Fibroblast of peridontal ligament (primary cell): ENCODE measurements at regions not wholly inside any gene's neighbourhood (a gene's known extent, or its start where the extent isn't known, plus 50 kb on each side); places are given as distances from the start of the nearest gene placed in this dataset.

Experiments used
- DNase-seq: peaks from one replicate; pipeline ENCODE4 v3.0.0-alpha.2; 2010; ENCODE audit errors: extremely low read depth

- no peak for DNase-seq
Observed at GRCh38 chr22:49548356-49549202, 279.1 kb downstream of the BRD1 start.

- DNase-seq, result no peak
Observed at GRCh38 chr22:49547751-49548239, 279.9 kb downstream of the BRD1 start.

GRCh38 chr22:49546811-49547585 lies 280.7 kb downstream of the BRD1 start:
- no peak for DNase-seq

GRCh38 chr22:49545606-49546005 lies 282.1 kb downstream of the BRD1 start:
- DNase-seq, result no peak

- no peak for DNase-seq
Observed at GRCh38 chr22:49544286-49544685, 283.4 kb downstream of the BRD1 start.

- no peak for DNase-seq
Observed at GRCh38 chr22:49543876-49544275, 283.8 kb downstream of the BRD1 start.

GRCh38 chr22:49541693-49542230 lies 285.9 kb downstream of the BRD1 start:
- no peak for DNase-seq

GRCh38 chr22:49540913-49541692 lies 286.6 kb downstream of the BRD1 start:
- DNase-seq, result no peak

- no peak for DNase-seq
Observed at GRCh38 chr22:49540084-49540912, 287.4 kb downstream of the BRD1 start.

GRCh38 chr22:49538006-49538405 lies 289.7 kb downstream of the BRD1 start:
- no peak for DNase-seq

GRCh38 chr22:49536571-49537131 lies 291.0 kb downstream of the BRD1 start:
- DNase-seq, result no peak

GRCh38 chr22:49535527-49536125 lies 292.0 kb downstream of the BRD1 start:
- no peak for DNase-seq

GRCh38 chr22:49535126-49535525 lies 292.5 kb downstream of the BRD1 start:
- DNase-seq, result no peak

GRCh38 chr22:49534386-49534785 lies 293.3 kb downstream of the BRD1 start:
- no peak for DNase-seq

GRCh38 chr22:49533886-49534285 lies 293.8 kb downstream of the BRD1 start:
- DNase-seq, result no peak

GRCh38 chr22:49532869-49533802 lies 294.5 kb downstream of the BRD1 start:
- no peak for DNase-seq

GRCh38 chr22:49531368-49531791 lies 296.3 kb downstream of the BRD1 start:
- no peak for DNase-seq

- DNase-seq, result no peak
Observed at GRCh38 chr22:49530671-49531367, 296.9 kb downstream of the BRD1 start.

- DNase-seq, result no peak
Observed at GRCh38 chr22:49528420-49528720, 299.3 kb downstream of the BRD1 start.
